ENCODE measurements at regions not wholly inside any gene's neighbourhood (a gene's known extent, or its start where the extent isn't known, plus 50 kb on each side); places are given as distances from the start of the nearest gene placed in this dataset.

- TF ChIP-seq, protein P1, sequence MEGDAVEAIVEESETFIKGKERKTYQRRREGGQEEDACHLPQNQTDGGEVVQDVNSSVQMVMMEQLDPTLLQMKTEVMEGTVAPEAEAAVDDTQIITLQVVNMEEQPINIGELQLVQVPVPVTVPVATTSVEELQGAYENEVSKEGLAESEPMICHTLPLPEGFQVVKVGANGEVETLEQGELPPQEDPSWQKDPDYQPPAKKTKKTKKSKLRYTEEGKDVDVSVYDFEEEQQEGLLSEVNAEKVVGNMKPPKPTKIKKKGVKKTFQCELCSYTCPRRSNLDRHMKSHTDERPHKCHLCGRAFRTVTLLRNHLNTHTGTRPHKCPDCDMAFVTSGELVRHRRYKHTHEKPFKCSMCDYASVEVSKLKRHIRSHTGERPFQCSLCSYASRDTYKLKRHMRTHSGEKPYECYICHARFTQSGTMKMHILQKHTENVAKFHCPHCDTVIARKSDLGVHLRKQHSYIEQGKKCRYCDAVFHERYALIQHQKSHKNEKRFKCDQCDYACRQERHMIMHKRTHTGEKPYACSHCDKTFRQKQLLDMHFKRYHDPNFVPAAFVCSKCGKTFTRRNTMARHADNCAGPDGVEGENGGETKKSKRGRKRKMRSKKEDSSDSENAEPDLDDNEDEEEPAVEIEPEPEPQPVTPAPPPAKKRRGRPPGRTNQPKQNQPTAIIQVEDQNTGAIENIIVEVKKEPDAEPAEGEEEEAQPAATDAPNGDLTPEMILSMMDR (IDR thresholded peaks at IDR 0.05) = no peak
- H3K4me1 ChIP-seq = no peaks in the 10 kb centered on the region
- intact Hi-C loops (cut with DNase I) = no loop called here
- ATAC-seq (no peak), DNase-seq (no peak)
- H3K4me3 ChIP-seq = no peak overlapping the region
- WGBS, 3 donors = 52 to 75% (median 71%) methylated on average over 2 of the region's 2 CpGs
- H3K9me3 ChIP-seq = no peaks in the 10 kb centered on the region
- no peaks in the 10 kb centered on the region for H3K27me3 ChIP-seq (ENCODE audit: insufficient read depth in 3 of 3, low read length in 2 of 3)
- H3K27ac ChIP-seq = no peak overlapping the region
- no peaks in the 10 kb centered on the region for H3K36me3 ChIP-seq (ENCODE audit: insufficient read depth in 1 of 2, low read depth in 1 of 2)
These were observed 52.8 kb upstream of the STK26 start for GRCh38 chrX:131970347-131970746.
